K562 (cell line): ENCODE measurements at regions not wholly inside any gene's neighbourhood (a gene's known extent, or its start where the extent isn't known, plus 50 kb on each side); places are given as distances from the start of the nearest gene placed in this dataset.
A peak's percentile ranks its signal among the peaks of the same experiment; 100 is the strongest.

Source experiments
- JUN ChIP-seq, 2 experiments: sonication (generic) in 1 of 2; formaldehyde crosslinking in 1 of 2; IDR thresholded peaks; 2 replicates each; pipeline versions ENCODE4 v1.6.1 to v1.8.0; 2012 to 2022; ENCODE audit warnings: borderline replicate concordance in 2 of 2, mild to moderate bottlenecking in 2 of 2, improper control_type of control experiment in 1 of 2, low read depth in 1 of 2, low read length in 1 of 2, missing genetic modification reagents in 1 of 2
- TF ChIP-seq, protein P1 (sequence below), 2 experiments: fragments of 450-650 bp in 1 of 2; IDR thresholded peaks; 2 replicates each; pipeline ENCODE4 v1.6.1; 2011 to 2017; ENCODE audit warnings: low read depth in 2 of 2, antibody characterized with exemption in 1 of 2, borderline replicate concordance in 1 of 2, low read length in 1 of 2, mild to moderate bottlenecking in 1 of 2, mixed read lengths in 1 of 2; ENCODE audit not compliant: control insufficient read depth in 1 of 2

DNA sequence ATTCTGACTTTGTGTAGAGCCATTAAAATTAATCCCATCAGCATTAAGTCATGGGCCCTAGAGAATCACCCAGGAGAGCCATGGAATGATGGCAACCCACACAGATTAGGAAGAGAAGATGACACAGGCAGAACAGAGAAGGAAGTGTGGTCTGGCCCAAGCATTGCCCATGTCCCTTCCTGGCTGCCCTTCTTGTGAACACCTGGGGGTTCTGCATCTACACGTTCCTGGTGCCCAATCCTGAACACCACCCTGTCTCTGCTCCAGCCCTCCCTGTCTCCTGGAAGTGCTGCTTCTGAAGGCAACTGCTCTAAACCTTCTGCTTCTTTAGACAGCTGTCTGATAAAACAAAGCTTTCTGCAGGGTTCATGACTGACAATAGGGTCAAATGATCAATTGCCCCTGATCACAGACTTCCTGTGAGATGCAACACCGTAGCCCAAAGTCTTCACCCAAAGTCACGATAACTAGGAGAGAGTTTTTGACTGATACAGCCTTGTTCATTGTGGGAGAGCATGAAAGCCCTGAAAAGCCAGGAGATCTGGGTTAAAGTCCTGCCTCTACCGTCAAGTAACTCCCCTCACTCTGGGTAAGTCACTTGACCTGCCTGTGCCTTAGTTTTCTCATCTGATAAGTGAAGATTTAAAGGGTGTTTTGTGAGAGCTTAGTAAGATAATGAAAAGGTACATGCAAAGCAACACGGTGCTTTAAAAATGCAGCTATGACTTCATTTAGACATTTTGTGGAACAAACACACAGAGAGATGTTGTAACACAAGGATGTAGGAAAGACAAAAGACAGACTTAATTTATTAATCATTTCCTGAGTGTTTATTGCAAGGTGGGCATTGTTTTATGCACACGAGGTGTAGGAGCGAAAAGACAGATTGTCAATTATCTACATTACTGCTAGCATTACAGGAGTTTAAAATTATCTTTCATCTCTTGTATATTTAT is 291.2 kb upstream of the STXBP5 start (continued):
- TF ChIP-seq JUN (IDR thresholded peaks at IDR 0.05; ENCODE audit: borderline replicate concordance, low read depth, low read length) (0 out of 2 replicates have a peak, but pooled peaks have one; percentile 9), JUN (CRISPR knock-in tag; IDR thresholded peaks at IDR 0.05; ENCODE audit: borderline replicate concordance) (no peak)
- TF ChIP-seq, protein P1, sequence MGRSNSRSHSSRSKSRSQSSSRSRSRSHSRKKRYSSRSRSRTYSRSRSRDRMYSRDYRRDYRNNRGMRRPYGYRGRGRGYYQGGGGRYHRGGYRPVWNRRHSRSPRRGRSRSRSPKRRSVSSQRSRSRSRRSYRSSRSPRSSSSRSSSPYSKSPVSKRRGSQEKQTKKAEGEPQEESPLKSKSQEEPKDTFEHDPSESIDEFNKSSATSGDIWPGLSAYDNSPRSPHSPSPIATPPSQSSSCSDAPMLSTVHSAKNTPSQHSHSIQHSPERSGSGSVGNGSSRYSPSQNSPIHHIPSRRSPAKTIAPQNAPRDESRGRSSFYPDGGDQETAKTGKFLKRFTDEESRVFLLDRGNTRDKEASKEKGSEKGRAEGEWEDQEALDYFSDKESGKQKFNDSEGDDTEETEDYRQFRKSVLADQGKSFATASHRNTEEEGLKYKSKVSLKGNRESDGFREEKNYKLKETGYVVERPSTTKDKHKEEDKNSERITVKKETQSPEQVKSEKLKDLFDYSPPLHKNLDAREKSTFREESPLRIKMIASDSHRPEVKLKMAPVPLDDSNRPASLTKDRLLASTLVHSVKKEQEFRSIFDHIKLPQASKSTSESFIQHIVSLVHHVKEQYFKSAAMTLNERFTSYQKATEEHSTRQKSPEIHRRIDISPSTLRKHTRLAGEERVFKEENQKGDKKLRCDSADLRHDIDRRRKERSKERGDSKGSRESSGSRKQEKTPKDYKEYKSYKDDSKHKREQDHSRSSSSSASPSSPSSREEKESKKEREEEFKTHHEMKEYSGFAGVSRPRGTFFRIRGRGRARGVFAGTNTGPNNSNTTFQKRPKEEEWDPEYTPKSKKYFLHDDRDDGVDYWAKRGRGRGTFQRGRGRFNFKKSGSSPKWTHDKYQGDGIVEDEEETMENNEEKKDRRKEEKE (IDR thresholded peaks at IDR 0.05; ENCODE audit: borderline replicate concordance in 1 of 2, control insufficient read depth in 1 of 2, low read depth in 2 of 2, low read length in 1 of 2) = 0 out of 4 replicates have a peak, but pooled peaks of 1 of the 2 experiments have one; percentile 4
